Astrocyte of the cerebellum (primary cell): ENCODE measurements at regions not wholly inside any gene's neighbourhood (a gene's known extent, or its start where the extent isn't known, plus 50 kb on each side); places are given as distances from the start of the nearest gene placed in this dataset.

Source experiments
- DNase-seq: peaks from one replicate; pipeline ENCODE4 v3.0.0-alpha.2; 2011; ENCODE audit warnings: low read depth
- H3K4me3 ChIP-seq: 2 replicates; pipeline ENCODE4 v1.5.1; 2011; ENCODE audit warnings: mild to moderate bottlenecking, low read depth, low read length, moderate library complexity
- CTCF ChIP-seq: IDR thresholded peaks from 2 replicates; pipeline ENCODE4 v1.5.1; 2012; ENCODE audit warnings: low read length, low read depth, moderate library complexity, mild to moderate bottlenecking; ENCODE audit errors: missing control alignments
- in situ Hi-C: cut with HindIII; loops from 2 replicates; pipeline ENCODE4 v1.10.0; 2017; ENCODE audit warnings: low sequenced_read_pairs

GRCh38 chr2:158740621-158741020 is 54.5 kb upstream of the DAPL1 start:
- no peak overlapping the region for H3K4me3 ChIP-seq
- DNase-seq, result peak; percentile 44
- in situ Hi-C loops, result loop anchor here (10.0 to 25.0 kb wide), 2 partner anchors 266 to 703 kb away; no protein-coding TSS in a partner anchor
- no peak for TF ChIP-seq CTCF

DNA sequence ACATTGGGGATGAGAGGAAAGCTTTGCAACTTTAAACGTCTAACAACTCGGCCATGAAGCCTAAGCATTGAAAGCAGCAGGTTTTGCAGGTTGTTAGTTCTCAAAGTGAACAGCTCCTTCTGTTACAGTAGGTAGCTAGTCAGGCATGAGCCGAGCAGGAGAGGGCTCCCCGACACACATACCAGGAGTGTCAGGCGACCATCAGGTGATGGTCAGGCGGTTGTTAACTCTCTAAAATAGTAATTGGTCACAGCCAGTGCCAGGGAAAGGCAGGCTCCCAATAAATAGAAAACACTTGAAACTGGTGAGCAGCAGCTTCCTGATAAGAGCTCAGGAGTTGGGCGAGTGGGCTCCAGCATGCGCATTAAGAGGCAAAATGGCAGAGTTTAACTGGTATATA is 53.5 kb upstream of the DAPL1 start:
- in situ Hi-C loops, result loop anchor here (10.0 to 25.0 kb wide), 2 partner anchors 267 to 704 kb away; no protein-coding TSS in a partner anchor
- H3K4me3 ChIP-seq, result no peak overlapping the region
- DNase-seq, result no peak
- no peak for TF ChIP-seq CTCF

GRCh38 chr2:158742536-158742935 is 52.6 kb upstream of the DAPL1 start:
- no peak overlapping the region for H3K4me3 ChIP-seq
- no peak for TF ChIP-seq CTCF
- DNase-seq, result no peak
- in situ Hi-C loops, result loop anchor here (10.0 to 25.0 kb wide), 2 partner anchors 268 to 705 kb away; no protein-coding TSS in a partner anchor

GRCh38 chr2:158743466-158743865 is 51.7 kb upstream of the DAPL1 start:
- in situ Hi-C loops, result loop anchor here (10.0 to 25.0 kb wide), 2 partner anchors 269 to 706 kb away; no protein-coding TSS in a partner anchor
- TF ChIP-seq CTCF, result no peak
- H3K4me3 ChIP-seq, result no peak overlapping the region
- no peak for DNase-seq

GRCh38 chr2:158743879-158744278 is 51.2 kb upstream of the DAPL1 start:
- in situ Hi-C loops, result loop anchor here (10.0 to 25.0 kb wide), 2 partner anchors 269 to 707 kb away; no protein-coding TSS in a partner anchor

GRCh38 chr2:158745067-158745865 is 49.9 kb upstream of the DAPL1 start:
- peak; percentile 76 for TF ChIP-seq CTCF
- DNase-seq, result peak; percentile 76
- in situ Hi-C loops, result loop anchor here (5.0 to 25.0 kb wide), 3 partner anchors 270 to 708 kb away; no protein-coding TSS in a partner anchor
- H3K4me3 ChIP-seq, result no peak overlapping the region

More at GRCh38 chr2:158743879-158744278, 51.2 kb upstream of the DAPL1 start:
- no peak for DNase-seq
- no peak overlapping the region for H3K4me3 ChIP-seq
- no peak for TF ChIP-seq CTCF
